CD4-positive, alpha-beta memory T cell (primary cell): ENCODE measurements at regions not wholly inside any gene's neighbourhood (a gene's known extent, or its start where the extent isn't known, plus 50 kb on each side); places are given as distances from the start of the nearest gene placed in this dataset.

Experiments used
- CTCF ChIA-PET: fragments of 350-600 bp; sonication (Branson Sonifier 250); formaldehyde crosslinking; loops from one replicate; lab custom pipeline; 2021; ENCODE audit warnings: inconsistent platforms; ENCODE audit not compliant: partially characterized antibody; lab: Charles Lee
- POLR2A ChIA-PET: fragments of 350-600 bp; sonication (Branson Sonifier 250); formaldehyde crosslinking; loops from one replicate; lab custom pipeline; 2021; ENCODE audit not compliant: partially characterized antibody; lab: Charles Lee
- DNase-seq, 5 donors: peaks; one replicate each; pipeline versions ENCODE4 v3.0.0 to v3.0.0-alpha.2; 2020 to 2022; ENCODE audit warnings: mixed read lengths in 1 of 5
- H3K27ac ChIP-seq: one replicate; pipeline ENCODE4 v1.7.0; 2013; ENCODE audit warnings: low read depth, low read length
- H3K27me3 ChIP-seq: 2 replicates; pipeline ENCODE4 v1.7.0; 2013; ENCODE audit warnings: mild to moderate bottlenecking, low read length, moderate library complexity; ENCODE audit not compliant: insufficient read depth
- H3K36me3 ChIP-seq: 2 replicates; pipeline ENCODE4 v1.7.0; 2013; ENCODE audit warnings: mild to moderate bottlenecking, low read length, moderate library complexity; ENCODE audit not compliant: insufficient read depth
- H3K4me1 ChIP-seq: 2 replicates; pipeline ENCODE4 v1.7.0; 2013; ENCODE audit warnings: mild to moderate bottlenecking, low read length, moderate library complexity; ENCODE audit not compliant: insufficient read depth
- H3K4me3 ChIP-seq, 2 donors: one replicate each; pipeline ENCODE4 v1.7.0; 2013; ENCODE audit warnings: low read length in 2 of 2, mild to moderate bottlenecking in 1 of 2
- H3K9me3 ChIP-seq, 2 donors: one replicate each; pipeline ENCODE4 v1.7.0; 2013; ENCODE audit warnings: low read length in 2 of 2, control low read depth in 1 of 2; ENCODE audit not compliant: control insufficient read depth in 1 of 2
- H3K27ac Mint-ChIP-seq, 7 donors: one replicate each; pipeline ENCODE4 v1.8.0; 2020 to 2021; ENCODE audit warnings: mixed read lengths in 7 of 7, mild to moderate bottlenecking in 6 of 7, inconsistent platforms in 3 of 7, moderate library complexity in 3 of 7
- H3K27me3 Mint-ChIP-seq, 2 donors: one replicate each; pipeline ENCODE4 v1.8.0; 2020 to 2021; ENCODE audit warnings: mixed read lengths in 2 of 2
- H3K36me3 Mint-ChIP-seq, 2 donors: one replicate each; pipeline ENCODE4 v1.8.0; 2020 to 2021; ENCODE audit warnings: mixed read lengths in 2 of 2, inconsistent platforms in 1 of 2, mild to moderate bottlenecking in 1 of 2
- H3K4me1 Mint-ChIP-seq, 4 donors: one replicate each; pipeline ENCODE4 v1.8.0; 2020 to 2021; ENCODE audit warnings: mixed read lengths in 4 of 4, mild to moderate bottlenecking in 1 of 4
- H3K4me3 Mint-ChIP-seq, 8 donors: one replicate each; pipeline ENCODE4 v1.8.0; 2020 to 2021; ENCODE audit warnings: mixed read lengths in 8 of 8, mild to moderate bottlenecking in 7 of 8, moderate library complexity in 6 of 8, inconsistent platforms in 3 of 8
- H3K9me3 Mint-ChIP-seq, 8 donors: one replicate each; pipeline ENCODE4 v1.8.0; 2020 to 2021; ENCODE audit warnings: mixed read lengths in 8 of 8, mild to moderate bottlenecking in 5 of 8, inconsistent platforms in 3 of 8, moderate library complexity in 1 of 8
- intact Hi-C: fragments of 100-400 bp; cut with micrococcal nuclease; formaldehyde crosslinking; loops from one replicate; pipeline ENCODE4 v1.15.1; 2023

GRCh38 chr6:140316966-140317365 lies 942.5 kb upstream of the CITED2 start:
- ChIA-PET CTCF (no interaction called here), POLR2A (no interaction called here)
- Histone ChIP-seq H3K4me3 (no peak overlapping the region), H3K27me3 (no peaks in the 10 kb centered on the region), H3K9me3 (no peaks in the 10 kb centered on the region), H3K4me1 (no peaks in the 10 kb centered on the region), H3K36me3 (no peaks in the 10 kb centered on the region), H3K27ac (no peak overlapping the region)
- Mint-ChIP-seq H3K27ac (no peak overlapping the region), H3K4me1 (no peaks in the 10 kb centered on the region), H3K9me3 (no peaks in the 10 kb centered on the region), H3K4me3 (no peak overlapping the region), H3K36me3 (no peaks in the 10 kb centered on the region), H3K27me3 (no peaks in the 10 kb centered on the region)
- DNase-seq = no peak
- intact Hi-C loops = no loop called here

DNA sequence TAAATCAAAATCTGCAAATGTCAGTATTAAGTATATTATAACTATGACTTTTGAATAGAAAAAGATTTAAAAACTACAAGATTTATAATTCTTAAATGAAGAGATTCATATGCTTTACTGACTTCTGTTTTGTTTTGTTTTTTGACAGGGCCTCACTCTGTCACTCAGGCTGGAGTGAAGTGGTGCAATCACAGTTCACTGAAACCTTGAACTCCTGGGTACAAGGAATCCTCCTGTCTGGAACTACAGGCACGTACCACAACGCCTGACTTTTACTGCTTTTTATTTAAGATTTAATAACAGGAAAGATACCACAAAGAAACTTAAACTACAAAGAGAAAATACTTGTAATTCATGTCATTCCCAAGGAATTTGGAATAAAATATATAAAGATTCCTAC lies 940.2 kb upstream of the CITED2 start:
- Mint-ChIP-seq H3K9me3 (no peaks in the 10 kb centered on the region), H3K27me3 (no peaks in the 10 kb centered on the region), H3K4me3 (no peak overlapping the region), H3K4me1 (no peaks in the 10 kb centered on the region), H3K27ac (no peak overlapping the region), H3K36me3 (no peaks in the 10 kb centered on the region)
- Histone ChIP-seq H3K4me1 (no peaks in the 10 kb centered on the region), H3K27me3 (no peaks in the 10 kb centered on the region), H3K36me3 (no peaks in the 10 kb centered on the region), H3K9me3 (no peaks in the 10 kb centered on the region), H3K27ac (no peak overlapping the region), H3K4me3 (no peak overlapping the region)
- intact Hi-C loops = no loop called here
- POLR2A ChIA-PET = no interaction called here
- CTCF ChIA-PET = no interaction called here
- no peak for DNase-seq

DNA sequence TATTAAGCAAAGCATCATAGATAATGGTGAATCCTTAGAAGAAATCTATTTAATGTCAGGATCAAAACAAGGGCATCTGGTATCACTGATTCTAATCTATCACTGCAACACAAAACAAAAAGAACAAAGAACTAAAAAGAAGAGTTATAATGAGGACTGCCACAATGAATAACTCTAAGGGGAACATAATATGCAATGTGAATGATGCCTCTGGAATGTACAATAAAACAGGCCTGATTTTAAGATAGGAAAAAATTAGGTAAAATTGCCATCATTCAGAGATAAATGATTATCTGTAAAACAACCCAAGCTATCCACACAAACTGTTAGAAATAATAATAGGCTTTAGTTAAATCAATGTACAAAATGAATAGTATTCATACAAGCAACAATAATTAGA lies 936.7 kb upstream of the CITED2 start:
- H3K4me1 Mint-ChIP-seq = no peaks in the 10 kb centered on the region
- intact Hi-C loops = no loop called here
- no peaks in the 10 kb centered on the region for H3K9me3 Mint-ChIP-seq
- Histone ChIP-seq H3K36me3 (no peaks in the 10 kb centered on the region), H3K9me3 (no peaks in the 10 kb centered on the region), H3K27me3 (no peaks in the 10 kb centered on the region), H3K4me3 (no peak overlapping the region), H3K4me1 (no peaks in the 10 kb centered on the region), H3K27ac (no peak overlapping the region)
- H3K27me3 Mint-ChIP-seq = no peaks in the 10 kb centered on the region
- ChIA-PET POLR2A (no interaction called here), CTCF (no interaction called here)
- H3K4me3 Mint-ChIP-seq = no peak overlapping the region
- DNase-seq = no peak
- H3K27ac Mint-ChIP-seq = no peak overlapping the region
- no peaks in the 10 kb centered on the region for H3K36me3 Mint-ChIP-seq

GRCh38 chr6:140303218-140303949 lies 928.9 kb upstream of the CITED2 start:
- H3K27me3 ChIP-seq = no peaks in the 10 kb centered on the region
- no peaks in the 10 kb centered on the region for H3K4me1 ChIP-seq
- ChIA-PET POLR2A (no interaction called here), CTCF (no interaction called here)
- no peak overlapping the region for H3K27ac ChIP-seq
- Mint-ChIP-seq H3K4me3 (no peak overlapping the region), H3K9me3 (no peaks in the 10 kb centered on the region), H3K4me1 (no peaks in the 10 kb centered on the region), H3K36me3 (no peaks in the 10 kb centered on the region), H3K27ac (no peak overlapping the region), H3K27me3 (peaks cover 0 to 3% of the 10 kb centered on the region in 2 donors)
- DNase-seq = no peak
- no peaks in the 10 kb centered on the region for H3K36me3 ChIP-seq
- intact Hi-C loops = no loop called here
- no peaks in the 10 kb centered on the region for H3K9me3 ChIP-seq
- H3K4me3 ChIP-seq = no peak overlapping the region

DNA sequence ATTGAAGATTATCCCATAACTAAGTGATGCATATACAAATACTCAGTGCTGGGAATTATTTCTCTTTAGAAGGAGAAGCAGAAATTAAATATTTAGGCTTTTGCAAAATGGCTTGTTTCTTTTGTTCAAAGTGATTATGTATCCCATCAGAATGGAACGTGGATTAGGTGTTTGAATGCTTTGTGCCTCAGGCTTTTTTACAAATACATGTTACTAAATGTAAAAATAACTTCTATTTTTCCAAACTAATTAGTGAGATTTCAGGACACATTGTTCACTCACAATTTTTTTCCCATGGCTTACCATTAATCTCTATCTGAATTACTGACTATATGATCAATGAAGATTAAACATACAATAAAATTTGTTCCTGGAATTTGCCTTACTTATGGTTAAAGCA lies 925.9 kb upstream of the CITED2 start:
- H3K36me3 Mint-ChIP-seq = no peaks in the 10 kb centered on the region
- H3K4me3 ChIP-seq = no peak overlapping the region
- ChIA-PET POLR2A (no interaction called here), CTCF (no interaction called here)
- no peak overlapping the region for H3K4me3 Mint-ChIP-seq
- no peak for DNase-seq
- peaks cover 0 to 3% (median 0%) of the 10 kb centered on the region in 8 donors for H3K9me3 Mint-ChIP-seq
- no peaks in the 10 kb centered on the region for H3K4me1 ChIP-seq
- no peak overlapping the region for H3K27ac ChIP-seq
- no peak overlapping the region for H3K27ac Mint-ChIP-seq
- H3K27me3 Mint-ChIP-seq = peaks cover 0 to 3% of the 10 kb centered on the region in 2 donors
- H3K36me3 ChIP-seq = no peaks in the 10 kb centered on the region
- no peaks in the 10 kb centered on the region for H3K4me1 Mint-ChIP-seq
- no peaks in the 10 kb centered on the region for H3K27me3 ChIP-seq
- no peaks in the 10 kb centered on the region for H3K9me3 ChIP-seq
- intact Hi-C loops = no loop called here

GRCh38 chr6:140289186-140289585 lies 914.7 kb upstream of the CITED2 start:
- H3K27ac Mint-ChIP-seq = no peak overlapping the region
- Histone ChIP-seq H3K27ac (no peak overlapping the region), H3K9me3 (no peaks in the 10 kb centered on the region), H3K4me3 (no peak overlapping the region), H3K4me1 (no peaks in the 10 kb centered on the region), H3K27me3 (no peaks in the 10 kb centered on the region), H3K36me3 (no peaks in the 10 kb centered on the region)
- no peak overlapping the region for H3K4me3 Mint-ChIP-seq
- H3K9me3 Mint-ChIP-seq = peaks cover 0 to 9% (median under 1%) of the 10 kb centered on the region in 8 donors
- no peaks in the 10 kb centered on the region for H3K36me3 Mint-ChIP-seq
- H3K4me1 Mint-ChIP-seq = no peaks in the 10 kb centered on the region
- ChIA-PET CTCF (no interaction called here), POLR2A (no interaction called here)
- DNase-seq = no peak
- intact Hi-C loops = no loop called here
- peaks cover 6 to 7% of the 10 kb centered on the region in 2 donors for H3K27me3 Mint-ChIP-seq

DNA sequence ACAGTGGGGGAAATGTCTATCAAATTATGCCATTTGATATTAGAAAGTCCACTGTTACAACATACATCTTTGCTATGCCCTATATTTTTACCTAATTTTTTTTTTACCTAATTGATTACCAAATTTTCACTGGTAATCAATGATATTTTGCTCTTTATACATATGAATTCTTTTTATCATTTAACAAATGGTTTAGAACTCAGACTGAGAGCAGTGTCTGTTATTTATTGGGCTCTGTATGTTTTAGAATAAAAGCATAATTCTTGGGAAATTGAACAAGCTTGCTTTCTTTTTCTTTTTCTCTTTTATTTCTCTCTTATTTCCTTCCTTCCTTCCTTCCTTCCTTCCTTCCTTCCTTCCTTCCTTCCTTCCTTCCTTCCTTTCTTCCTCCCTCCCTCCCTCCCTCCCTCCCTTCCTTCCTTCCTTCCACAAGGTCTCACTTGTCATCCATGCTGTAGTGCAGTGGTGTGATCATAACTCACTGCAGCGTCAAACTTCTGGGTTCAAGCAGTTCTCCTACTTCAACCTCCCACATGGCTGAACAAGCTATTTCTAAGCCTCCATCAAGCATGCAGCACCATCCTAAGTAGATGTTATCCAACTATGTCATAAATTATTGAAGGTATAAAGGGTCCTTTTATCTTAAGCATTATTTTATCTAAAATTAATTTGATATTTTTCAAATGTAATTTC lies 911.7 kb upstream of the CITED2 start:
- Mint-ChIP-seq H3K4me1 (no peaks in the 10 kb centered on the region), H3K36me3 (no peaks in the 10 kb centered on the region), H3K27me3 (peaks cover 5 to 6% of the 10 kb centered on the region in 2 donors), H3K9me3 (peaks cover 0 to 7% (median 0%) of the 10 kb centered on the region in 8 donors), H3K27ac (no peak overlapping the region), H3K4me3 (peak overlapping the region in 1 of 8 donors; percentile 68)
- H3K9me3 ChIP-seq = no peaks in the 10 kb centered on the region
- H3K36me3 ChIP-seq = no peaks in the 10 kb centered on the region
- POLR2A ChIA-PET = no interaction called here
- CTCF ChIA-PET = no interaction called here
- no peaks in the 10 kb centered on the region for H3K4me1 ChIP-seq
- intact Hi-C loops = no loop called here
- no peak overlapping the region for H3K27ac ChIP-seq
- H3K27me3 ChIP-seq = no peaks in the 10 kb centered on the region
- no peak for DNase-seq
- no peak overlapping the region for H3K4me3 ChIP-seq
